Spleen (tissue), 11 donors: ENCODE measurements at regions not wholly inside any gene's neighbourhood (a gene's known extent, or its start where the extent isn't known, plus 50 kb on each side); places are given as distances from the start of the nearest gene placed in this dataset.

Experiments
- DNase-seq: peaks from one replicate; pipeline ENCODE4 v3.0.0-alpha.2; 2020
- H3K27ac ChIP-seq, 8 donors: fragments of 200-600 bp; sonication (generic) in 7 of 8; 1 replicate in 4 of 8; 2 replicates in 4 of 8; pipeline versions ENCODE4 v1.5.0 to v1.8.0; 2016 to 2021; ENCODE audit warnings: inconsistent platforms in 4 of 8, mild to moderate bottlenecking in 4 of 8, moderate library complexity in 1 of 8
- H3K27me3 ChIP-seq, 7 donors: fragments of 200-600 bp; sonication (generic) in 6 of 7; replicated peaks in 1 of 7; 1 replicate in 4 of 7; 2 replicates in 3 of 7; pipeline versions ENCODE4 v1.5.0 to v1.8.0; 2016 to 2021; ENCODE audit warnings: inconsistent platforms in 3 of 7, mild to moderate bottlenecking in 1 of 7
- H3K36me3 ChIP-seq, 6 donors: fragments of 200-600 bp; sonication (generic) in 5 of 6; 1 replicate in 4 of 6; 2 replicates in 2 of 6; pipeline versions ENCODE4 v1.5.0 to v1.8.0; 2016 to 2021; ENCODE audit warnings: inconsistent platforms in 2 of 6
- H3K4me1 ChIP-seq, 6 donors: fragments of 200-600 bp; sonication (generic) in 5 of 6; 1 replicate in 3 of 6; 2 replicates in 3 of 6; pipeline versions ENCODE4 v1.5.0 to v1.8.0; 2016 to 2021; ENCODE audit warnings: inconsistent platforms in 3 of 6
- H3K4me3 ChIP-seq, 8 donors: fragments of 200-600 bp; sonication (generic) in 7 of 8; 1 replicate in 4 of 8; 2 replicates in 4 of 8; pipeline versions ENCODE4 v1.5.0 to v1.8.0; 2016 to 2021; ENCODE audit warnings: inconsistent platforms in 4 of 8, mild to moderate bottlenecking in 4 of 8, moderate library complexity in 2 of 8
- H3K9me3 ChIP-seq, 8 donors: fragments of 200-600 bp; sonication (generic) in 7 of 8; 1 replicate in 4 of 8; 2 replicates in 4 of 8; pipeline versions ENCODE4 v1.5.0 to v1.8.0; 2016 to 2021; ENCODE audit warnings: inconsistent platforms in 4 of 8
- CTCF ChIP-seq, 11 experiments: fragments of 200-600 bp in 7 of 11; fragments of 450-650 bp in 4 of 11; sonication (generic) in 4 of 11; IDR thresholded peaks in 8 of 11; conservative IDR thresholded peaks in 3 of 11; 1 replicate in 7 of 11; 2 replicates in 4 of 11; pipeline versions ENCODE4 v1.4.0 to v1.8.0; 2016 to 2021; ENCODE audit warnings: antibody characterized with exemption in 11 of 11, inconsistent platforms in 4 of 11, mild to moderate bottlenecking in 1 of 11
- POLR2A ChIP-seq, 3 donors: fragments of 450-650 bp; IDR thresholded peaks; one replicate each; pipeline ENCODE4 v1.5.1; 2017; ENCODE audit warnings: antibody characterized with exemption in 3 of 3, mild to moderate bottlenecking in 1 of 3
- POLR2AphosphoS5 ChIP-seq, 3 donors: sonication (generic); formaldehyde crosslinking; IDR thresholded peaks; one replicate each; pipeline ENCODE4 v1.5.1; 2017; ENCODE audit warnings: antibody characterized with exemption in 3 of 3
- WGBS, 5 donors: extraction: QIAGEN DNeasy Blood & Tissue Kit in 3 of 5; methylation state at CpG; one replicate each; pipeline versions ENCODE4 v1.1.5 to v1.1.7; 2013 to 2018; 5-methylcytosine and 5-hydroxymethylcytosine counted together
- intact Hi-C: fragments of 100-400 bp; cut with DNase I; formaldehyde crosslinking; loops from one replicate; pipeline ENCODE4 v1.15.0; 2023; ENCODE audit warnings: low total_unique reads
- donor health status: healthy with polysubstance abuse.
- donor health status: DM: no; HTN: no; CAD: no; lungs with moderate emphysema.
- donor health status: DM: no; HTN: no; CAD: no.
- donor health status: Bipolar disorder and iron deficiency.
- donor health status: healthy.
- donor health status: DM: no; HTN: no; CAD: no.
- donor health status: DM: yes; HTN: yes; CAD: no.

- H3K27me3 ChIP-seq = no peaks in the 10 kb centered on the region
- 53 to 75% (median 65%) methylated on average over 7 of the region's 7 CpGs for WGBS, 5 donors
- intact Hi-C loops = no loop called here
- no peaks in the 10 kb centered on the region for H3K36me3 ChIP-seq
- no peak for DNase-seq
- peaks cover 0 to 11% (median 5%) of the 10 kb centered on the region in 6 donors for H3K4me1 ChIP-seq
- H3K4me3 ChIP-seq = no peak overlapping the region
- H3K9me3 ChIP-seq = no peaks in the 10 kb centered on the region
- H3K27ac ChIP-seq = peak overlapping the region in 6 of 8 donors; percentile 7 to 46 (median 37)
- TF ChIP-seq POLR2A (IDR thresholded peaks at IDR 0.05) = no peak
- peak in 1 of 3 donors; percentile 35 for TF ChIP-seq POLR2AphosphoS5 (IDR thresholded peaks at IDR 0.05)
- no peak for TF ChIP-seq CTCF (IDR thresholded peaks at IDR 0.05 in 8 of 11, conservative IDR thresholded peaks at IDR 0.05 in 3 of 11)
These were observed 92.7 kb upstream of the PARD3B start for GRCh38 chr2:204452464-204453023.

GRCh38 chr2:204453730-204454167 lies 91.5 kb upstream of the PARD3B start:
- Histone ChIP-seq H3K9me3 (no peaks in the 10 kb centered on the region), H3K4me1 (peaks cover 0 to 11% (median 5%) of the 10 kb centered on the region in 6 donors), H3K4me3 (no peak overlapping the region), H3K27me3 (no peaks in the 10 kb centered on the region), H3K27ac (peak overlapping the region in 3 of 8 donors; percentile 18 to 49 (median 23)), H3K36me3 (no peaks in the 10 kb centered on the region)
- intact Hi-C loops = no loop called here
- DNase-seq = peak; percentile 70
- WGBS, 5 donors = 27 to 46% (median 34%) methylated on average over 7 of the region's 7 CpGs
- TF ChIP-seq POLR2AphosphoS5 (IDR thresholded peaks at IDR 0.05) = peak in 1 of 3 donors; percentile 18
- TF ChIP-seq CTCF (IDR thresholded peaks at IDR 0.05 in 8 of 11, conservative IDR thresholded peaks at IDR 0.05 in 3 of 11) = no peak
- no peak for TF ChIP-seq POLR2A (IDR thresholded peaks at IDR 0.05)

DNA sequence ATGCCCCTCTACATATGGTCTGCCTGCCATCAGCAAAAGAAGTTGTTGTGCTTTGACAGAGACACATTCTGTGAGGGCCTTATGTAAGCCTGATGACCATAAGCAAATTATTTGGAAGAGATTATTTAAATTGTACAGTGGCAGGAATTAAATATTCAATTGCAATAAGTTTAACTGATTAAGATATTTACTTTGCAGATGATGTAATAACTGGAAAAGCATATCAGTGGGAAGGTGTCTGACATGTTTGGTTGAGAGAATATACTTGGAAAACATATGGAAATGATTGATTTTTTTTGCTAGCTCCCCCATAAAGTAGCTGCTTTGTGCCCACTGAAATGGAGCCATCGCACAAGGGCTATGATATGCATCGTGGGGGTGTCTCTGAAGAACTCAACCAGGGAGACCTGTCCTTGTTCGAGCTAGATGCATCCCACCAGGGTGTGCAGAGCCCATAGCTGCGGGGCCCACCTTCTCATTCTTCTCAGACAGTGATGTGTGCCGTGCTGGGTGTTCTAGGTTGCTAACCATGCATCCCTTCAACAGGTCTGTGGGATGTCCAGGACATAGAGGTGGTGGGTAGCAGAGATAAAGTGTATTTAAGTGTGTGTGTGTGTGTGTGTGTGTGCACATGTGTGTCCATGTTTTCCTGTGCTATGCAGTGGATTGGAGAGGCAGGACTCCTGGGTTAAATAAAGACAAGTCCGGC lies 90.4 kb upstream of the PARD3B start:
- Histone ChIP-seq H3K4me1 (peaks cover 0 to 11% (median 5%) of the 10 kb centered on the region in 6 donors), H3K27me3 (no peaks in the 10 kb centered on the region), H3K27ac (no peak overlapping the region), H3K9me3 (no peaks in the 10 kb centered on the region), H3K36me3 (no peaks in the 10 kb centered on the region), H3K4me3 (no peak overlapping the region)
- intact Hi-C loops = no loop called here
- DNase-seq = no peak
- WGBS, 5 donors = 81 to 90% (median 86%) methylated on average over 6 of the region's 6 CpGs
- no peak for TF ChIP-seq POLR2A (IDR thresholded peaks at IDR 0.05)
- no peak for TF ChIP-seq CTCF (IDR thresholded peaks at IDR 0.05 in 8 of 11, conservative IDR thresholded peaks at IDR 0.05 in 3 of 11)
- TF ChIP-seq POLR2AphosphoS5 (IDR thresholded peaks at IDR 0.05) = no peak

GRCh38 chr2:204468746-204469429 lies 76.4 kb upstream of the PARD3B start:
- no peak for TF ChIP-seq POLR2AphosphoS5 (IDR thresholded peaks at IDR 0.05)
- no peak for TF ChIP-seq CTCF (IDR thresholded peaks at IDR 0.05 in 8 of 11, conservative IDR thresholded peaks at IDR 0.05 in 3 of 11)
- no peak for TF ChIP-seq POLR2A (IDR thresholded peaks at IDR 0.05)
- H3K4me3 ChIP-seq = no peak overlapping the region
- H3K27ac ChIP-seq = peak overlapping the region in 1 of 8 donors; percentile 25
- DNase-seq = no peak
- H3K27me3 ChIP-seq = no peaks in the 10 kb centered on the region
- no peaks in the 10 kb centered on the region for H3K9me3 ChIP-seq
- no peaks in the 10 kb centered on the region for H3K4me1 ChIP-seq
- no peaks in the 10 kb centered on the region for H3K36me3 ChIP-seq
- WGBS, 5 donors = 62 to 74% (median 69%) methylated on average over 4 of the region's 4 CpGs
- intact Hi-C loops = no loop called here
